ENCODE measurements at regions not wholly inside any gene's neighbourhood (a gene's known extent, or its start where the extent isn't known, plus 50 kb on each side); places are given as distances from the start of the nearest gene placed in this dataset.

DNA sequence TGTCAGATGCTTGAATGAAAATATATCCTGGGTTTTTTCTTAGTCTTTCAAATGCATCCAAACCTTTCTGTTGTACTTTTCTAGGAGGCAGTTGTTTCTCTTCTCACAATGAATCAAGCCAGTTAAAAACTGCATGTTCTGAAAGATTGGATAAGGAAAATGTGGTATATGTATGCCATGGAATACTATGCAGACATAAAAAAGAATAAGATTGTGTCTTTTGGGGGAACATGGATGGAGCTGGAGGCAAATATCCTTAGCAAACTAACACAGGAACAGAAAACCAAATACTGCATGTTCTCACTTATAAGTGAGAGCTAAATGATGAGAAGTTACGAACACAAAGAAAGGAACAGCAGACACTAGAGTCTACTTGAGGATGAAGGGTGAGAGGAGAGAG, 51.7 kb upstream of the MAPK4 start:
- TF ChIP-seq, protein P1, sequence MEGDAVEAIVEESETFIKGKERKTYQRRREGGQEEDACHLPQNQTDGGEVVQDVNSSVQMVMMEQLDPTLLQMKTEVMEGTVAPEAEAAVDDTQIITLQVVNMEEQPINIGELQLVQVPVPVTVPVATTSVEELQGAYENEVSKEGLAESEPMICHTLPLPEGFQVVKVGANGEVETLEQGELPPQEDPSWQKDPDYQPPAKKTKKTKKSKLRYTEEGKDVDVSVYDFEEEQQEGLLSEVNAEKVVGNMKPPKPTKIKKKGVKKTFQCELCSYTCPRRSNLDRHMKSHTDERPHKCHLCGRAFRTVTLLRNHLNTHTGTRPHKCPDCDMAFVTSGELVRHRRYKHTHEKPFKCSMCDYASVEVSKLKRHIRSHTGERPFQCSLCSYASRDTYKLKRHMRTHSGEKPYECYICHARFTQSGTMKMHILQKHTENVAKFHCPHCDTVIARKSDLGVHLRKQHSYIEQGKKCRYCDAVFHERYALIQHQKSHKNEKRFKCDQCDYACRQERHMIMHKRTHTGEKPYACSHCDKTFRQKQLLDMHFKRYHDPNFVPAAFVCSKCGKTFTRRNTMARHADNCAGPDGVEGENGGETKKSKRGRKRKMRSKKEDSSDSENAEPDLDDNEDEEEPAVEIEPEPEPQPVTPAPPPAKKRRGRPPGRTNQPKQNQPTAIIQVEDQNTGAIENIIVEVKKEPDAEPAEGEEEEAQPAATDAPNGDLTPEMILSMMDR (IDR thresholded peaks at IDR 0.05; ENCODE audit: insufficient read depth, low read depth, low read length, missing control alignments) = no peak
- no peak for DNase-seq (ENCODE audit: low read depth)
- no peak overlapping the region for H3K4me3 ChIP-seq (ENCODE audit: low read depth, low read length)

DNA sequence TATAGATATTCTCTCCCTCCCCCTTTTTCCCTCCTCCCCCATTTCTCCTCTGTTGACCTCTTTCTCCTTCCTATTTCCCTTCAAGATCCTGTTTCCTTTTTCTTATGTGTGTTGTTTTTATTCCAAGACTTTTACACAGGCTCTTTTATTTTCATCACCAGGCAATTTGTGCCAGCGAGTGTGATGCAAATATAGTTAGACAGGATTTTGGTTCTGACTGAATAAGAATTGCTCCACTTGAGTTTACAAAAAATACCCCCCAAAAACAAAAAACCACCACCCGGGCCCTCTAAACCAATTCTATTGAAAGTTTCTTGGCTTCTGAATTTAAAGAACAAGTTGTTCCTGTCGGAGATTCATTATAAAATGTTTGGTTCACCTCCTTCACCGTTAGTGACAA, 50.9 kb upstream of the MAPK4 start:
- no peak for DNase-seq (ENCODE audit: low read depth)
- TF ChIP-seq, protein P1 (IDR thresholded peaks at IDR 0.05; ENCODE audit: insufficient read depth, low read depth, low read length, missing control alignments) = no peak
- no peak overlapping the region for H3K4me3 ChIP-seq (ENCODE audit: low read depth, low read length)

All from GM12865 (cell line).